Neural progenitor cell (in vitro differentiated cells): ENCODE measurements at regions not wholly inside any gene's neighbourhood (a gene's known extent, or its start where the extent isn't known, plus 50 kb on each side); places are given as distances from the start of the nearest gene placed in this dataset.

Experiments used
- CTCF ChIP-seq: fragments of 200-600 bp; sonication (generic); IDR thresholded peaks from 2 replicates; pipeline ENCODE4 v1.5.1; 2017; ENCODE audit warnings: antibody characterized with exemption, mild to moderate bottlenecking
- EZH2 ChIP-seq: fragments of 200-600 bp; sonication (generic); IDR thresholded peaks from 2 replicates; pipeline ENCODE4 v1.6.1; 2017; ENCODE audit warnings: antibody characterized with exemption, mild to moderate bottlenecking, moderate library complexity
- EZH2phosphoT487 ChIP-seq: fragments of 200-600 bp; sonication (generic); IDR thresholded peaks from 2 replicates; pipeline ENCODE4 v1.6.1; 2017; ENCODE audit warnings: antibody characterized with exemption

GRCh38 chr15:46450810-46451182 is 816.0 kb downstream of the SQOR start:
- TF ChIP-seq EZH2 (no peak), CTCF (no peak), EZH2phosphoT487 (no peak)
